Cardiac muscle cell (in vitro differentiated cells and primary cell): ENCODE measurements at regions not wholly inside any gene's neighbourhood (a gene's known extent, or its start where the extent isn't known, plus 50 kb on each side); places are given as distances from the start of the nearest gene placed in this dataset.
"Not testable (repeated sequence)": the region's sequence is repeated elsewhere in the genome, so short reads cannot be mapped to it uniquely, and the experiment has no call there.

Experiments used
- DNase-seq, 2 donors: peaks; one replicate each; pipeline versions ENCODE4 v3.0.0 to v3.0.0-alpha.2; 2010 to 2017; ENCODE audit warnings: low read depth in 1 of 2, low spot score in 1 of 2
- H3K27ac ChIP-seq: fragments of 200-600 bp; sonication (generic); 2 replicates; pipeline ENCODE4 v1.5.1; 2016
- H3K27me3 ChIP-seq: fragments of 200-600 bp; sonication (generic); 2 replicates; pipeline ENCODE4 v1.6.0; 2016; ENCODE audit warnings: control low read depth
- H3K36me3 ChIP-seq: fragments of 200-600 bp; sonication (generic); 2 replicates; pipeline ENCODE4 v1.5.1; 2016; ENCODE audit warnings: control low read depth
- H3K4me1 ChIP-seq: fragments of 200-600 bp; sonication (generic); 2 replicates; pipeline ENCODE4 v1.8.1; 2017; ENCODE audit warnings: low read depth, mild to moderate bottlenecking, mixed run types
- H3K4me3 ChIP-seq: fragments of 200-600 bp; sonication (generic); 2 replicates; pipeline ENCODE4 v1.5.1; 2016; ENCODE audit warnings: mild to moderate bottlenecking
- H3K9me3 ChIP-seq: fragments of 200-600 bp; sonication (generic); 2 replicates; pipeline ENCODE4 v1.5.1; 2017; ENCODE audit warnings: low read depth, mild to moderate bottlenecking, control low read depth
- CTCF ChIP-seq: IDR thresholded peaks from 2 replicates; pipeline ENCODE4 v1.5.1; 2012; ENCODE audit warnings: low read depth, mild to moderate bottlenecking, low read length

GRCh38 chr9:18324928-18325745 lies 148.8 kb upstream of the ADAMTSL1 start:
- Histone ChIP-seq H3K36me3 (no peaks in the 10 kb centered on the region), H3K27me3 (no peaks in the 10 kb centered on the region), H3K9me3 (no peaks in the 10 kb centered on the region), H3K4me1 (no peaks in the 10 kb centered on the region), H3K27ac (no peak overlapping the region), H3K4me3 (no peak overlapping the region)
- no peak for TF ChIP-seq CTCF
- no peak for DNase-seq

GRCh38 chr9:18325746-18326011 lies 148.3 kb upstream of the ADAMTSL1 start:
- H3K9me3 ChIP-seq, H3K27ac ChIP-seq, H3K4me3 ChIP-seq, H3K4me1 ChIP-seq, H3K36me3 ChIP-seq, DNase-seq, H3K27me3 ChIP-seq: not testable (repeated sequence)

GRCh38 chr9:18327121-18327520 lies 146.8 kb upstream of the ADAMTSL1 start:
- no peaks in the 10 kb centered on the region for H3K27me3 ChIP-seq
- DNase-seq: no peak
- no peak for TF ChIP-seq CTCF
- H3K9me3 ChIP-seq: no peaks in the 10 kb centered on the region
- no peak overlapping the region for H3K4me3 ChIP-seq
- peaks cover 6% of the 10 kb centered on the region for H3K4me1 ChIP-seq
- no peaks in the 10 kb centered on the region for H3K36me3 ChIP-seq
- H3K27ac ChIP-seq: no peak overlapping the region

GRCh38 chr9:18330401-18331309 lies 143.3 kb upstream of the ADAMTSL1 start:
- peaks cover 6% of the 10 kb centered on the region for H3K4me1 ChIP-seq
- no peak for TF ChIP-seq CTCF
- no peaks in the 10 kb centered on the region for H3K9me3 ChIP-seq
- H3K36me3 ChIP-seq: no peaks in the 10 kb centered on the region
- peak overlapping the region; percentile 22 for H3K27ac ChIP-seq
- H3K27me3 ChIP-seq: no peaks in the 10 kb centered on the region
- no peak overlapping the region for H3K4me3 ChIP-seq
- peak in 1 of 2 donors; percentile 51 for DNase-seq

- no peaks in the 10 kb centered on the region for H3K9me3 ChIP-seq
- peak overlapping the region; percentile 22 for H3K27ac ChIP-seq
- peaks cover 6% of the 10 kb centered on the region for H3K4me1 ChIP-seq
- no peaks in the 10 kb centered on the region for H3K27me3 ChIP-seq
- no peak overlapping the region for H3K4me3 ChIP-seq
- DNase-seq: no peak
- TF ChIP-seq CTCF: no peak
- no peaks in the 10 kb centered on the region for H3K36me3 ChIP-seq
Measured at GRCh38 chr9:18331310-18331684, 142.7 kb upstream of the ADAMTSL1 start.

GRCh38 chr9:18331808-18332209 lies 142.1 kb upstream of the ADAMTSL1 start:
- H3K27me3 ChIP-seq: no peaks in the 10 kb centered on the region
- peaks cover 6% of the 10 kb centered on the region for H3K4me1 ChIP-seq
- DNase-seq: peak; percentile 19 to 46
- H3K4me3 ChIP-seq: no peak overlapping the region
- H3K27ac ChIP-seq: peak overlapping the region; percentile 10
- TF ChIP-seq CTCF: no peak
- H3K9me3 ChIP-seq: no peaks in the 10 kb centered on the region
- no peaks in the 10 kb centered on the region for H3K36me3 ChIP-seq
